HFFc6 (cell line): ENCODE measurements at regions not wholly inside any gene's neighbourhood (a gene's known extent, or its start where the extent isn't known, plus 50 kb on each side); places are given as distances from the start of the nearest gene placed in this dataset.

Source experiments
- DNase-seq: peaks from one replicate; pipeline ENCODE4 v3.0.0-alpha.2; 2018
- H3K27ac Mint-ChIP-seq: 2 replicates; pipeline ENCODE4 v1.8.0; 2020; ENCODE audit warnings: mild to moderate bottlenecking, mixed read lengths
- H3K27me3 Mint-ChIP-seq: 2 replicates; pipeline ENCODE4 v1.8.0; 2021; ENCODE audit warnings: mild to moderate bottlenecking, moderate library complexity, mixed read lengths; ENCODE audit not compliant: insufficient read depth
- H3K36me3 Mint-ChIP-seq: 2 replicates; pipeline ENCODE4 v1.8.0; 2021; ENCODE audit warnings: low read depth, mixed read lengths
- H3K4me1 Mint-ChIP-seq: 2 replicates; pipeline ENCODE4 v1.8.0; 2020; ENCODE audit warnings: low read depth, mixed read lengths
- H3K4me3 Mint-ChIP-seq: 2 replicates; pipeline ENCODE4 v1.8.0; 2020; ENCODE audit warnings: mild to moderate bottlenecking, moderate library complexity, mixed read lengths
- H3K9me3 Mint-ChIP-seq: 2 replicates; pipeline ENCODE4 v1.8.0; 2020; ENCODE audit warnings: mild to moderate bottlenecking, mixed read lengths
- TF ChIP-seq, protein P1 (sequence below): fragments of 200-600 bp; sonication (generic); IDR thresholded peaks from 2 replicates; pipeline ENCODE4 v1.5.0; 2021; ENCODE audit warnings: antibody characterized with exemption, mild to moderate bottlenecking

DNA sequence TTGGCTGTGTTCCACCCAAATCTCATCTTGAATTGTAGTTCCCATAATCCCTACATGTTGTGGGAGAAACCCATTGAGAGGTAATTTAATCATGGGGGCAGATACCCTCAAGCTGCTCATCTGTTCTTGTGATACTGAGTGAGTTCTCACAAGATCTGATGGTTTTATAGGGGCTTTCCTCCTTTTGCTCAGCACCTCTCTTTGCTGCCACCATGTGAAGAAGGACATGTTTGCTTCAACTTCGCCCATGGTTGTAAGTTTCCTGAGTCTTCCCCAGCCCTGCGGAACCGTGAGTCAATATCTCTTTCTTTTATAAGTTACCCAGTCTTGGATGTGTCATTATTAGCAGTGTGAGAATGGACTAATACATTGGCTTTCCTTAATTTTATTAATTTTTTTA lies 527.8 kb downstream of the MDFIC start:
- no peak for DNase-seq
- peaks cover 2% of the 10 kb centered on the region for H3K27me3 Mint-ChIP-seq
- no peak overlapping the region for H3K27ac Mint-ChIP-seq
- H3K9me3 Mint-ChIP-seq = no peaks in the 10 kb centered on the region
- H3K4me1 Mint-ChIP-seq = peaks cover 7% of the 10 kb centered on the region; the same call in 1 of the 2 replicates
- no peak overlapping the region for H3K4me3 Mint-ChIP-seq
- TF ChIP-seq, protein P1, sequence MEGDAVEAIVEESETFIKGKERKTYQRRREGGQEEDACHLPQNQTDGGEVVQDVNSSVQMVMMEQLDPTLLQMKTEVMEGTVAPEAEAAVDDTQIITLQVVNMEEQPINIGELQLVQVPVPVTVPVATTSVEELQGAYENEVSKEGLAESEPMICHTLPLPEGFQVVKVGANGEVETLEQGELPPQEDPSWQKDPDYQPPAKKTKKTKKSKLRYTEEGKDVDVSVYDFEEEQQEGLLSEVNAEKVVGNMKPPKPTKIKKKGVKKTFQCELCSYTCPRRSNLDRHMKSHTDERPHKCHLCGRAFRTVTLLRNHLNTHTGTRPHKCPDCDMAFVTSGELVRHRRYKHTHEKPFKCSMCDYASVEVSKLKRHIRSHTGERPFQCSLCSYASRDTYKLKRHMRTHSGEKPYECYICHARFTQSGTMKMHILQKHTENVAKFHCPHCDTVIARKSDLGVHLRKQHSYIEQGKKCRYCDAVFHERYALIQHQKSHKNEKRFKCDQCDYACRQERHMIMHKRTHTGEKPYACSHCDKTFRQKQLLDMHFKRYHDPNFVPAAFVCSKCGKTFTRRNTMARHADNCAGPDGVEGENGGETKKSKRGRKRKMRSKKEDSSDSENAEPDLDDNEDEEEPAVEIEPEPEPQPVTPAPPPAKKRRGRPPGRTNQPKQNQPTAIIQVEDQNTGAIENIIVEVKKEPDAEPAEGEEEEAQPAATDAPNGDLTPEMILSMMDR = no peak
- 0 out of 2 replicates have a peak, but pooled peaks cover 5% of the 10 kb centered on the region for H3K36me3 Mint-ChIP-seq

DNA sequence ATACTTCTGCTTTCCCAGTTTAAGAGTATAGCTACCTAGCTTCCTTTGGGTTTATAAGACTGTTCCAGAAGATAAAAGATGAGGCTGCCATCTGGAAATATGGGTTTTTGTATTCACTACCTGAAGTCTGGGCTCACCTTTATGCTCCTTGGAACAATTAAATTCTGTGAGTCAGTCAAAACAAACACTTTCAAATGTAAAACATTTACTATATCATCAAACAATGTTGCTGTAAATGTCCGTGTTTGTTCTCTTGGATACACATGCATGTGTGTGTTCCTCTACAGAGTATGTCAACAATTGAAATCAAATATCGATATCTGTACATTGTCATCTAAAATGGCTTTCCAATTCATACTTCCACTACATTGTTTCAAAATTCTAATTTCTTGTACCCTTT lies 525.6 kb downstream of the MDFIC start:
- H3K4me3 Mint-ChIP-seq = no peak overlapping the region
- H3K27me3 Mint-ChIP-seq = peaks cover 2% of the 10 kb centered on the region
- 0 out of 2 replicates have a peak, but pooled peaks cover 5% of the 10 kb centered on the region for H3K36me3 Mint-ChIP-seq
- DNase-seq = no peak
- H3K4me1 Mint-ChIP-seq = peaks cover 7% of the 10 kb centered on the region; the same call in 1 of the 2 replicates
- H3K9me3 Mint-ChIP-seq = no peaks in the 10 kb centered on the region
- TF ChIP-seq, protein P1 = no peak
- H3K27ac Mint-ChIP-seq = no peak overlapping the region

DNA sequence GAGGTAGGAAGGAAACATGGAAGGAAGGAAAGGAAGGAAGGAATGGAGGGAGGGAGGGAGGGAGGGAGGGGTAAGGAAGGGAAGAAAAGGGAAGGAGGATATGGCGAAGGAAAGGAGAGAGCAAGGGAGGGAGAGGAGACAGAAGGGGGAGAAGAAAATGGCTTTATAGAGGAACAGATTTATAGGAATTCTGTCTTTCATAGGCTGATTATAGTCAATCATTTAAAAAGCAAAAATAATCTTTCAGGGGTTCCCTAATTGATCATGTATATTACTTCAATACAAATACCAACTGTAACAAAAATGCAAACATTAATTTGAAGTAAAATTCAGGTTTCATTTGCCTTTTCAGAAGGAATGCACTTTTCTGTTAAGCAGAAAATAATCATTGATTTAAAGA lies 519.1 kb downstream of the MDFIC start:
- H3K36me3 Mint-ChIP-seq = no peaks in the 10 kb centered on the region
- DNase-seq = no peak
- no peaks in the 10 kb centered on the region; the same call in 1 of the 2 replicates for H3K4me1 Mint-ChIP-seq
- H3K27me3 Mint-ChIP-seq = no peaks in the 10 kb centered on the region
- H3K4me3 Mint-ChIP-seq = no peak overlapping the region
- H3K27ac Mint-ChIP-seq = no peak overlapping the region
- H3K9me3 Mint-ChIP-seq = no peaks in the 10 kb centered on the region
- TF ChIP-seq, protein P1 = no peak

DNA sequence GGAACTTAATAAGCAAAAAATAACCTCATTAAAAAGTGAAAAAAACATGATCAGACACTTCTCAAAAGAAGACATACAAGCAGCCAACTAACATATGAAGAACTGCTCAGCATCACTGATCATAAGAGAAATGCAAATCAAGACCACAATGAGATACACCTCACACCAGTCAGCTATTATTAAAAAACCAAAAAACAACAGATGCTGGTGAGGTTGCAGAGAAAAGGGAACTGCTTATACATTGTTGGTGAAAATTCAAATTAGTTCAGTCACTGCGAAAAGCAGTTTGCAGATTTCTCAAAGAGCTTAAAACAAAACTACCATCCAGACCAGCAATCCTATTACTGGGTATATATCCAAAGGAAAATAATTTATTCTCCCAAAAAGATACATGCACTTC lies 513.3 kb downstream of the MDFIC start:
- TF ChIP-seq, protein P1 = no peak
- H3K36me3 Mint-ChIP-seq = no peaks in the 10 kb centered on the region
- H3K4me1 Mint-ChIP-seq = no peaks in the 10 kb centered on the region; the same call in 1 of the 2 replicates
- H3K4me3 Mint-ChIP-seq = no peak overlapping the region
- no peak overlapping the region for H3K27ac Mint-ChIP-seq
- no peaks in the 10 kb centered on the region for H3K9me3 Mint-ChIP-seq
- DNase-seq = no peak
- no peaks in the 10 kb centered on the region; the same call in 1 of the 2 replicates for H3K27me3 Mint-ChIP-seq

DNA sequence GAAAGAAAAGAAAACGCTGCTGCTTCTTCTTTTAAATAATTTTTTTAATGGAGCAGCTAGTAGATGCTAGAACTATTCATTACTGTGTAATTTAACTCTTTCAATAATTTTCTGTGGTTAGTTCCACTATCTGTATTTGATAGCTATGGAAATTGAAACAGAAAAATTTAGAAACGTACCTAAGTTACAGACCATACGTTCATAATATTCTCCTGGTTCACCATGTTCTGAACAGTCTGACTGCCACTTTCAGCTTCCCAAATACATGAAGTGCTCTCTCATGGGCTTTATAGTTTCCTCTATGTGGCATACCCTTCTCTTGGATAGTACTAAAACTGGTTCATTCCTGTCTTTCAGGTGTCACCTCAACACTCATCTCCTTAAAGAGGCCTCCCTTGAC lies 508.0 kb downstream of the MDFIC start:
- DNase-seq = no peak
- Mint-ChIP-seq H3K4me1 (no peaks in the 10 kb centered on the region), H3K36me3 (no peaks in the 10 kb centered on the region), H3K27ac (no peak overlapping the region), H3K9me3 (no peaks in the 10 kb centered on the region), H3K27me3 (no peaks in the 10 kb centered on the region; the same call in 1 of the 2 replicates), H3K4me3 (no peak overlapping the region)
- TF ChIP-seq, protein P1 = no peak

DNA sequence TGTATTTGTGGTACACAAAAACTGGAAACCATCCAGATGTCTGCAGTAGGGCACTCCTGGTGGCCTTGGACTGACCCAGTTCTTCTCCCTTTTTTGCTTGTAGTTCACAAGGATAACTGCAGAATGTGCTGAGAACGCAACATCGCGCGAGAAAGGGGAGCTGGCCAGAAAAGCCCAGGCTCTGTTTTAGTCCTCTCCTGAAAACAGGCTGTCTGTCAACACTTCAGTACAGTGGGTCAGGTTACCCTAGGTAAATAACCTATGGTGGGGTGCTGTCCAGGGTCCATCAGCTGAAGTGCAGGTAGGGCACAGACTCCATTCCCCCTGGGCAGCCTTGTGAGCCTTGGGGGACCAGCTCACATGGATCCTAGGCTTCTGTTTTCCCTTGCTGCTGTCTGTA lies 495.8 kb downstream of the MDFIC start:
- no peaks in the 10 kb centered on the region for H3K9me3 Mint-ChIP-seq
- no peak for DNase-seq
- TF ChIP-seq, protein P1 = no peak
- H3K36me3 Mint-ChIP-seq = no peaks in the 10 kb centered on the region
- no peaks in the 10 kb centered on the region for H3K4me1 Mint-ChIP-seq
- no peaks in the 10 kb centered on the region for H3K27me3 Mint-ChIP-seq
- H3K27ac Mint-ChIP-seq = no peak overlapping the region
- no peak overlapping the region for H3K4me3 Mint-ChIP-seq
